Activated naive CD4-positive, alpha-beta T cell treated with anti-CD3 and anti-CD28 coated beads, Interleukin-2, amount 50 U/mL, for 72 hours (primary cell): ENCODE measurements at regions not wholly inside any gene's neighbourhood (a gene's known extent, or its start where the extent isn't known, plus 50 kb on each side); places are given as distances from the start of the nearest gene placed in this dataset.
A peak's percentile ranks its signal among the peaks of the same experiment; 100 is the strongest.

Experiments used
- ATAC-seq, 2 donors: fragments of 150-1000 bp; cut with Tn5 transposase; 2 replicates each; pipeline ENCODE4 v1.10.0; 2021; ENCODE audit warnings: mild to moderate bottlenecking in 2 of 2, moderate library complexity in 2 of 2
- DNase-seq, 2 donors: peaks; one replicate each; pipeline ENCODE4 v3.0.0; 2021 to 2022; ENCODE audit warnings: low spot score in 2 of 2
- H3K27ac Mint-ChIP-seq, 2 donors: one replicate each; pipeline ENCODE4 v1.8.0; 2022; ENCODE audit warnings: mild to moderate bottlenecking in 2 of 2, mixed read lengths in 2 of 2
- H3K36me3 Mint-ChIP-seq, 2 donors: one replicate each; pipeline ENCODE4 v1.8.0; 2022; ENCODE audit warnings: mixed read lengths in 2 of 2
- H3K9me3 Mint-ChIP-seq, 2 donors: one replicate each; pipeline ENCODE4 v1.8.0; 2022; ENCODE audit warnings: mixed read lengths in 2 of 2

DNA sequence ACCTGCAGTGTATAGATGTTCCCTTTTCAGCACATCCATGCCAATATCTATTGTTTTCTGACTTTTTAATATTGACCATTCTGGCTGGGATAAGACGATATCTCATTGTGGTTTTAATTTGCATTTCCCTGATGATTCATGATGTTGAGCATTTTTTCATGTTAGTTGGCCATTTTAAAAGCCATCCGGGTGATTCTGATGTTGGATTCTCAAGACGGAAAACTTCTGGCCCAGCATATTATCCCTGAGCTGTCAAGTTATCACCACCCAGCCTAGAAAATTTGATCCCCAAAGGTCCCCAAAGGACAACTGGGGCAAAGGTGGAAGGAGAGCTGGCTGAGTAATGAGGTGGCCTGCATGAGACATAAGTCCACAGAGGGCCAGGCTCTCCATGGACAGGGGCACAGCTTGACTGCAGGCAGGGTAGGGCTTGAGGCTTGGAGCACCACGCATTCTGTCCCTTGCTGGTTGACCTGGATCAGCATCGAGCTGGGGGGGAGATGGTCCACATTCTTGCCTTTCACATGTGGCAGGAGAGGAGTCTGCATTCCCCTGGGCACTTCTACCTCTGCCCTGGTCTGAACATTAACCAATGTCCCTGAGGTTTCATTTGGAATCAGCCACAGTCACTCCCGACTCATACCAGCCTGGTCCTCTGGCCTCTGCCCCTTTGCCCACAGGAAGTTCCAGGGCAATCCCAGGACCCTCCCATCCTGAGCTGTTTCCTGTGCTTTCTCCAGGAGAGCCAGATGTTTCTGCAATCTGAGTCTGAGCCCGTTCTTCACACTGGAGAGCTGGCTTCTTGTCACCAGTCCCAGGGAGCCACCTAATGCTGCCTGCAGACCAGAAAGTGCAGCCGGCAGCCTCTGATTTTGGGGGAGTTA lies 69.2 kb downstream of the ISG20 start:
- H3K27ac Mint-ChIP-seq = no peak overlapping the region
- H3K9me3 Mint-ChIP-seq = no peaks in the 10 kb centered on the region
- H3K36me3 Mint-ChIP-seq = no peaks in the 10 kb centered on the region
- ATAC-seq = no peak
- DNase-seq = no peak

DNA sequence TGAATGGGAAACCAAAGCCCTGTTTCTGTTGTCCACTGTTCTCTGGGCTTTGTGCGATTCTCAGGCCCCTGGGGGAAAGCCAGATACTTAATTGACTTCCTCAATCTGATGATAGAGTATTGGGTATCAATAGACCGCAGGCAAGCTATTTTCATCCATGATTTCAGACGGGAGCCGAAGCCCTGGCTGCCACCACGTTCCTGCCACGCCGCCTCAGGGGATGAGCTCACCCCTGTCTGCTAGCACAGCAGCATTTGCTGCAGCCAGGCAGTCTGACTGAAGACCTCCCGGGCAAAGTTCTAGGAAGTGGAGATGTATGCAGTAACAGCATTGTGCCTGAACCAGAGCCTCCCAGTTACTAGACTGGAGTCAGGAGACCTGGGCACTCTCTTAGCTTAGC lies 69.8 kb downstream of the ISG20 start:
- no peak overlapping the region for H3K27ac Mint-ChIP-seq
- no peaks in the 10 kb centered on the region for H3K9me3 Mint-ChIP-seq
- ATAC-seq (no peak), DNase-seq (no peak)
- H3K36me3 Mint-ChIP-seq = no peaks in the 10 kb centered on the region

DNA sequence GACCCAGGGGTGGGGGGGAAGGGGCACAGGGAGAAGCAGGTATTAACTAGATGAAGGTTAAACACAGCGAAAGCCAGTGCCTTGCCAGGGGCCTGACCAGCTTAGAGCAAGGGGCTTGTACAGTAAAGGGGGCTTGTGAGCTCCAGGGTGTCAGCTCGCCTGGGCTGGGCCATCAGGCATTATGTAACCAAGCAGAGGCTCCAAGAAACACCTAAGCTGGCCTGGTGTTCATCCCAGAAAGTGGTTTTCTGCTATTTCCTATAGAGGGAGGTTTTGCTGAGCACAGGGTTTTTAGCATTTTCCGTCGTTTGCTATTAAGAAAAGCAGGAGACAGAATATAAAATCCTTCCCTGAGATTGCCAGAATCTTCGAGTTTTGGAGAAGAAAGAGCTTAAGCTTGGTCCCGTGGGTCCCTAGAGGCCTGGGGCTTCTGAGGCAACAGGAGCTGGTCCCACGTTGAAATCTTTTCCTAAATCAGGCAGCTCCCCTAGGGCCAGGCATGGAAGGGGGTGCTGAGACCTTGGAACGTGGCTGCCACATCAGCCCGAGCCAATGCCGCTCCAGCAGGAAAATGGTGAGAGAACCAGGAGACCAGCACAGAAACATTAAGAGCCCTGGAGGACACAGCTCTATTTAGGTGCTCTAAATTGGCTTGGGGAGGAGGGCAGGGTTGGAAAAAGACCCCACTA lies 71.4 kb downstream of the ISG20 start:
- no peaks in the 10 kb centered on the region for H3K36me3 Mint-ChIP-seq
- ATAC-seq (no peak), DNase-seq (no peak)
- H3K9me3 Mint-ChIP-seq = no peaks in the 10 kb centered on the region
- no peak overlapping the region for H3K27ac Mint-ChIP-seq

DNA sequence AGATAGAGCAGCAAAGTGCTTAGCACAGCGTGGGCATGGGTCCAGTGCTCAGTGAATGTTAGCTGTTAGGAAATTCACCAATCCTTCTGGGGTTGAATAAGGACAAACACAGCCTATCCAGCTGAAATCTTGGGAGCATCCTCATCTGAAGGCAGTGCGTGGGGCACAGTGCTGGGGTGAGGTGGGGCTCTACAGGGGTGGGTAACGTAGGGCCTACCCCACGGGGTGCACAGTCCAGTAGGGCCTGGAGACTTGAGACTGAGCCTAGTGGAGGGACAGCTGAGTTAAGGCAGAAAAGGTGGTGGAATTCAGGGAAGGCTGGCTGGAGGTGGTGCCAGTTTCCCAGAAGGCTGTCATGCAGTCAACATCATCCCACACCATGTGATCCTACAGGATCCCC lies 73.0 kb downstream of the ISG20 start:
- DNase-seq (no peak), ATAC-seq (no peak)
- Mint-ChIP-seq H3K9me3 (no peaks in the 10 kb centered on the region), H3K27ac (no peak overlapping the region), H3K36me3 (no peaks in the 10 kb centered on the region)

DNA sequence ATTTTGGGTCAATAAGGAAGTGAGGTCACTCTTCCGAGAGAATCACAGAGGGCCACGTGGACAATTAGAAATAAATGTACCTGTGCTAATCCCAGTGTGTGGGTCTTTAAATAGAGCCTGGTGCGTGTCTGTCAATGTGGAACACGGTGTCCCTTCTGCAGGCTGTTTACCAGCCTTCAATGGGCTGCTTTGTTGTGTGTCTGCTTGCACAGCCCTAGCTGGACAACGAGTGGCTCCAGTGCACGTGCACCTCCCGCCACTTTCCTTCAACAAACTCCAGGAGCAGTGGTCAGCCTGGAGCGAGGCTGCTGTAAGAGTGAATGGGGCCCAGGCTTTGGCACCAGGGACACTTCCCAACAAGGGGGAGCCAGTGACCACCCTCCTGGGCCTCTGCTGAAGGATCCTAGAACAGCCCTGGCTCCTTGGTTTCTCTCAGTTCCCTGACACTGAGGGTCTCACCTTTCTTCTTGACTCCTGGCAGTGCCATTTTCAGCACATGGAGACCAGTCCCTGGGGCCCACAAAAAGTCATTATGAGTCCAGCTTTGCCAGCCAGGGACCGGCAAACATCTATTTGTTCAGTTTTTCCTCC lies 76.1 kb downstream of the ISG20 start:
- ATAC-seq = no peak
- no peak for DNase-seq
- Mint-ChIP-seq H3K27ac (peak overlapping the region; percentile 35 to 77), H3K36me3 (no peaks in the 10 kb centered on the region), H3K9me3 (no peaks in the 10 kb centered on the region)

DNA sequence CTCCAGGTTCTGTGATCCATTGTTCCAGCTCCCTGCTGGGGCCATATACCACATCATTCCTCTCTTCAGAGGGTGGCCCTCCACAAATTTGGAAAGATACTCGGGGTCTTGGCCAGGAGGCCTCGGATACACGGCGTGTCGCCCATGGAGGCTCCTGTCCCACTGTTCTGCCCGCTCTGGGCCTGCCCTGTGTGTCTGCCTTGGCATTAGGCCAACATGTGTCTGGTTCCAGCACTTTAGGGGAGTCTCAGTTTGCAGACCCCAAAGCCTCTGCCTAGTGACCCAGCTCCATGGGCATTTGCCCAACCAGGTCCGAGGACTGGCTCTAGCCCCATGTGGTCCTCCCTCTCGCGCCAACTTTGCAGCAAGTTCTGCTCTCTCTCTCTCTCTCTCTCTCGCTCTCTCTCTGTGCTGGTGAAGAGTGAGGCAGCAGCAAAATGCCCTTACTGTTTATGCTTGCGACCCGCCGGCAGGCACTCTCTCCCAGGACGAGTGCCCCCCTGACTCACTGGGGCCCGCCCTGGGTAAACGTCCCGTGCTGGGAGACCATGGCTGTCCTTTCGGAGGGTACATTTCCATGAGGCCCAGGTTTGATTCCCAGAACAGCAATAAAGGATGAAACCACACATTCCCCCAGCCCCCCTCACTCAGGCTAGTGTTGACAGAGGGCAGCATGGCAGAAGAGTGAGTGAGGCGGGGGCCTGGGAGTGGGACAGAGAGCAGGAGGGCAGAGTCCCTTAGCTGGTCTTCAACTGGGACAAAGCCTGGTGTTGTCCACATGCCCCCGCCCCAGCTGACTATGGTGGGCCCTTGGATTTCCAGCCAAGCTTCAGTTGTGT lies 77.9 kb downstream of the ISG20 start:
- no peaks in the 10 kb centered on the region for H3K9me3 Mint-ChIP-seq
- no peak for DNase-seq
- no peak overlapping the region for H3K27ac Mint-ChIP-seq

DNA sequence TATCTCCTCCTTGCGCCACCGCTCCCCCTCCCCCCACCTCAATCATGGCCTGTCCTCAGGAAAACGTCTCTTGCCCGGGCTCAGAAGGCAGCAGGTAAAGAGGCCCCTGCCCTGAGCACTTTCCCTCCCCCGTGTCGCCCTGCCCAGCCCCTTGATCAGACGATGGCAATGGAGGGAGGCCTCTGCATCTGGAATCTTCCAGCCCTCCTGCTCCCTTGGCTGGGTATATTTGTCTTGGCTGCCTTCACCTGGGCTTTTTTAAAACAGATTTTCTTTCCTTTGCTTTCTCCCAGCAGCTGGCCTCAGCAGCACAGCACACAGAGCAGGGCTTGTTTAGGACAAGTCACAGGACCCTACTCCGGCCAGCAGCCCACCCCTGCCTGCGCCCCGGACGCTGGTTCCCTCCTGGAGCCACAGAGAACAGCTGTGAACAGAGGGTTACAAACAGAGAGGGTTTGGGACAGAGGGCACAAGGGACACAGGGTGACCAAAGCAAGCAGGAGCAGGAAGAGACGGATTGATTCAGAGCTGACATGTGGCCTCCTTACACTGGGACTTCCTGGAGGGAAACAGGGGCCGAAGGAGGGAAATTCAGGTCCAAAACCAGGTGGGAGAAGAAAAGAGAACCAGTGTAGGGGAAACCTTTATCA lies 78.7 kb downstream of the ISG20 start:
- no peak for ATAC-seq
- H3K36me3 Mint-ChIP-seq = no peaks in the 10 kb centered on the region
- peak overlapping the region in 1 of 2 donors; percentile 31 for H3K27ac Mint-ChIP-seq
- H3K9me3 Mint-ChIP-seq = no peaks in the 10 kb centered on the region
- DNase-seq = no peak

More for the DNA sequence above, 77.9 kb downstream of the ISG20 start:
- no peaks in the 10 kb centered on the region for H3K36me3 Mint-ChIP-seq
- ATAC-seq = no peak

DNA sequence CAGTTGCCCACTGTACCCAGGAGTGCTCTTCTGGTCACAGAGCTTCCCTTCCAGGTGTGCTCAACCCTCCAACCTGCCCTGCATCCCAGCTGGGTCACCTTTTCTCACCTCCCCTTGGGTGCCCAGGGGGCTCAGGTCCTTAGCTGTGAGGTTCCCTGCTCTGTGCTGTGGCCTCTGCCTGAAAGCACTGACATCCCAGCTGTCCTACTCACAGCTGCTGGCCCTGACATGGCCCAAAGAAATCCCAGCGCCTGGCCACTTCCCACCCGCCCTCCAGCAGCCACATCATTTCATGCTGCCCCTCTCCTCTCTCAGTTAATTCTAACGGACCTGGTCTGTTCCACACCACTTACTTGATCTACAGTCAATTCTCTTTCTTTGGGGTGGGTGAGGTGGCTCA lies 79.9 kb downstream of the ISG20 start:
- Mint-ChIP-seq H3K27ac (no peak overlapping the region), H3K9me3 (peaks cover 0 to 4% of the 10 kb centered on the region in 2 donors), H3K36me3 (no peaks in the 10 kb centered on the region)
- DNase-seq = no peak
- ATAC-seq = no peak

DNA sequence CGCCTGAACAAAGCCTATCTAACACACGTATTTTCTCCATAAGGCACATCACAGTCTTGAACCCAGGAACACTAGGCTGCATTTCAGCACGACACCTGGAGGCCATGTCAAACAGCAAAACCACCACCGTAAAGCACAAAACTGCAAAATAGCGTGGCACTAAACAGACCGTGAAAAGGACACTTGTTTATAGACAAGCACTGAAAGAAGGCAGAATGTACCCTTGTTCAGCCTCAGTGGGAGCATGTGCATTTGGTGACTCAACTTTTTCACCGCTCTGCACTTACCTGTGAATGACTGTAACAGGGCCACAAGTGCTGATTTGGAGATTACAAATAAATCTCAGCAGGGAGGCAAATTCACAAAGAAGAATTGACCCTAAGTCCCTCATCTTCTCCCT lies 80.8 kb downstream of the ISG20 start:
- ATAC-seq (no peak), DNase-seq (no peak)
- Mint-ChIP-seq H3K9me3 (peaks cover 0 to 4% of the 10 kb centered on the region in 2 donors), H3K27ac (no peak overlapping the region), H3K36me3 (no peaks in the 10 kb centered on the region)

DNA sequence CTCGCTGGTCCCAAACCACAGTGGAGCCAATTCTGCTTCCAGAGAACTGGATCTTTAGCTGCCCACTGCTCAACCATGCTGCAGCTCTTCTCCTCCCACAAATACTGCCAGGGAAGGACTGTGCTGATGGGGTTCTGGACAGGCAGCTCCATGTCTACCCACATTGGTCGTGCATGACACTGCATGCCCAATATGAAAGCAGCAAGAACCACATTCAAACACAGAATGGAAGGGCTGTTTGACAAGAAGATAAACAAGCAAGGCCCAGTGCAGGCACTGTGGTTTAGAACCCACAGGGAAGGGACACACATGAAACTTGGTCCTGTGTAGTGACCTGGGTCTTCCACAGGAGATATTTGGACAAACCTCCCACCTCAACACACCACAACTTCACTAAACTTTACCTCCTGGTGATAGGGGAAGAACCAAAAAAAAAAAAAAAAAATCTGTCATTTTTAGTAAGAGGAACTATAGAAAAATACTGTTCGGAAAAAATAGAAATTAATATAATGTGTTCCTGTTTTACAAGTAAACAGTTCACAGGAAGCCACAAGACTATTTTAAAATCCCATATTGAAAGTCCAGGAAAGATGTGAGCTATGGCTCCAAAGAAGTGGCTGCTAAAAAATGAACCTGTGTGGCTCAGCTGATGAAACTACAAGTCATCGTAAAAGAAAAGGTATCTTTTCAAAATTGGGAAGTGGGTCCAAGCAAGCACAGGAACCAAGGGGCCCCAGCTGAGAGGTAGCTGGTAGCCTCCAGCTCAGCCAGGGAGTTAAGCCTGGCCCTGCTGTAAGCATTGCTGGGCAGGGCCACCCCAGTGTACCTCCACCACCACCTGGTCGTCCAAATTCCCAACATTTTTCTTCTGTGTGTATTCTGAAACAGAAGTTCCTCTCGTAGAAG lies 77.7 kb upstream of the ACAN start:
- H3K27ac Mint-ChIP-seq = no peak overlapping the region
- ATAC-seq (no peak), DNase-seq (no peak)
- H3K36me3 Mint-ChIP-seq = no peaks in the 10 kb centered on the region
- H3K9me3 Mint-ChIP-seq = peaks cover 0 to 8% of the 10 kb centered on the region in 2 donors

DNA sequence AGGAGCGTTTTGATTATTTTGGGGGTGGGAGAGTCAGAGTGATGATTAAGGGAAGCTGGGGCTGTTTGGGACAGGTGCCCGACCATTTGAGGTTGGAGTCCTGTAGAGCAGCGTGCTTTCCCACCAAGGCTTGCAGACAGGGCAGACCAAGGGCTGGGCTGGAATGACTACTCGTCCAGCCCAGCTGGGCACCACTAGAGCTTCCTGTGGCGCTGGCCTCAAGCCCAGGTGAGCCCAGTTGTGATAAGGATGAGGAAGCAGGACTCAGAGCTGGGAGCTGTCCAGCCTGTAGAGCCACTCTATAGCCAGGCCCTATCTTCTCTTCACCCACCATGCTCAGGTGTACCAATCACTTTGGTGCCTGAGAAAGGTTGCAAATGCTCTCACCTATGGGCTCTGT lies 75.8 kb upstream of the ACAN start:
- Mint-ChIP-seq H3K27ac (no peak overlapping the region), H3K9me3 (peaks cover 0 to 8% of the 10 kb centered on the region in 2 donors), H3K36me3 (no peaks in the 10 kb centered on the region)
- no peak for DNase-seq
- ATAC-seq = no peak

DNA sequence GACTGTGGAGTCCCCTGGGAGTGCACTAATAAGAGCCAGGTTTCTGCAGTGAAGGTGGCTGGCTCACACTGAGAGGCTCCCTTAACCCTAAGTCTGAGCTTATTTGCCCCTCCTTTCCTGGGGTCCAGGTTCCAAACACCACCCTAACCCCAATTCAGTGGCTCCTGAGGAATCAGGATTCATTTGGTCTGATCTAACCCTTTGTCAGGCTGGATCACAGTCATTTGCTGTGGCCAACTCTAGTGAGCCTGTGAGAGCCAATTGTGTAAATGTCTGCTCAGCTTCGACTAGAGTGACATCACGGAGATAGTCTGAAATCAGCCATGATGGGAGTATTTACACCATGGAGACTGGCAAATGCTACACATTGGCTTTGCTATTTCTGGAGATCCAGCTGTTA lies 73.7 kb upstream of the ACAN start:
- ATAC-seq = no peak

DNA sequence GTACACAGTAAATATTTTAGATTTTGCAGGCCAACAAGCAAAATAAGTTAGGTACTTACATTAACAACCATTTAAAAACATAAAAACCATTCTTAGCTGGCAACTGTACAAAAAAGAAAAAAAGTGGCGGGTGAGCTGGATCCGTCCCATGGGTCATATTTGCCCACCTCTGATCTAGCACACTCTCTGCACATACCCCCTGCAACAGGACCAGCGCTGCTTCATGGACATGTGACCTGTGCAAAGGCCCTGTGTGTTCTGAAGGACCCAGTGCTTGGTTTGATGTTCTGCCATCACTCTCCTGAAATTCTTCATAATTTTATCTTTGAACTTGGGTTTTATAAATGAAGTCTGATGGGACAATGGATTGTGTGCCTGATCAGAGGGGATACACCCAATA lies 72.5 kb upstream of the ACAN start:
- no peaks in the 10 kb centered on the region for H3K36me3 Mint-ChIP-seq
- DNase-seq = no peak
- no peak for ATAC-seq
- no peak overlapping the region for H3K27ac Mint-ChIP-seq
- H3K9me3 Mint-ChIP-seq = peaks cover 0 to 4% of the 10 kb centered on the region in 2 donors

More for the DNA sequence above, 73.7 kb upstream of the ACAN start:
- peaks cover 0 to 4% of the 10 kb centered on the region in 2 donors for H3K9me3 Mint-ChIP-seq
- no peak for DNase-seq
- no peaks in the 10 kb centered on the region for H3K36me3 Mint-ChIP-seq
- H3K27ac Mint-ChIP-seq = no peak overlapping the region

DNA sequence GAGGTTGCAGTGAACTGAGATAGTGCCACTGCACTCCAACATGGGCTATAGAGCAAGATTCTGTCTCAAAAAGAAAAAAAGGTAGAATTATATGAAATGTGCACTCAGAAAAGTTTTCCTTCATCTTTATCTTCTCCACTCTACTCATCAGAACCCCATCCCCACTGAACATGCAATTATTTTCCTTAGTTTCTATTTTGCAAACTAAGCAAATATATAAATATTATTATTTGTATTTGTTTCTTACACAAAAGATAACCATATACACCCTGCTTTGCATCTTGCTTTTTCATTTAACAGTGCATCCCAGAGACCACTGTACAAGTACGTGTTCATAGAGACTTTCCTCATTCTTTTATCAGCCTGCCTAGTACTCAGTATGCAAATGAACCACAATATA lies 68.0 kb upstream of the ACAN start:
- Mint-ChIP-seq H3K36me3 (peaks cover 0 to 5% of the 10 kb centered on the region in 2 donors), H3K9me3 (no peaks in the 10 kb centered on the region), H3K27ac (no peak overlapping the region)
- DNase-seq (no peak), ATAC-seq (no peak)

DNA sequence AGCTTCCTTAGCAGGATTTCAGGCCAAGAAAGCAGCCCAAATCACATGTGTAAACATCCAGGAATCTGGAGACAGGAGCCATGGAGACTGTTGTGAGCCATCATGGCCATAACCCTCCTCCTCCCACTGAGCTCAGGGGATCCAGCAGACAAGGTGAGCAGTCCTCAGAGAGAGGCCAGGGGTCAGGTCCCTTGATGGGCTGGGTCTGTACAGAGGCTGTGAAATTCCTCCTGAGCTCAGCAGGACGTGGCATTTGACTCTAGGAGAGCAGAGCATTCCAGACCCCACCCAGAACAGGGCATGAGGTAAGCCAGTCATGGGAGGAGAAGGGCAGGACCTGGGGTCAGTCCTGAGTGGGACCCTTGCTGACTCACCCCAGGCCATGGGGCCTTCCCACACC lies 67.0 kb upstream of the ACAN start:
- DNase-seq (no peak), ATAC-seq (no peak)
- Mint-ChIP-seq H3K27ac (no peak overlapping the region), H3K9me3 (no peaks in the 10 kb centered on the region), H3K36me3 (peaks cover 0 to 5% of the 10 kb centered on the region in 2 donors)
